Lower leg skin (tissue), 4 donors: ENCODE measurements at regions not wholly inside any gene's neighbourhood (a gene's known extent, or its start where the extent isn't known, plus 50 kb on each side); places are given as distances from the start of the nearest gene placed in this dataset.

Source experiments
- DNase-seq, 2 donors: peaks; one replicate each; pipeline ENCODE4 v3.0.0-alpha.2; 2019; ENCODE audit warnings: low spot score in 2 of 2
- H3K4me3 ChIP-seq: fragments of 200-600 bp; sonication (generic); 2 replicates; pipeline ENCODE4 v1.5.1; 2017; ENCODE audit warnings: mild to moderate bottlenecking, low read depth; ENCODE audit not compliant: poor library complexity, severe bottlenecking
- POLR2A ChIP-seq, 2 donors: fragments of 450-650 bp; IDR thresholded peaks; one replicate each; pipeline ENCODE4 v1.6.1; 2016 to 2017; ENCODE audit warnings: antibody characterized with exemption in 2 of 2, mild to moderate bottlenecking in 1 of 2, moderate library complexity in 1 of 2
- WGBS, 2 donors: methylation state at CpG; one replicate each; pipeline ENCODE4 v1.1.5; 2018; 5-methylcytosine and 5-hydroxymethylcytosine counted together
- intact Hi-C: fragments of 100-400 bp; cut with DNase I; formaldehyde crosslinking; loops from one replicate; pipeline ENCODE4 v1.15.0; 2023; ENCODE audit warnings: low total_unique reads
- TF ChIP-seq, protein P1 (sequence below), 3 donors: fragments of 450-650 bp; IDR thresholded peaks; one replicate each; pipeline ENCODE4 v1.5.1; 2016; ENCODE audit warnings: antibody characterized with exemption in 3 of 3, mild to moderate bottlenecking in 3 of 3, moderate library complexity in 2 of 3

DNA sequence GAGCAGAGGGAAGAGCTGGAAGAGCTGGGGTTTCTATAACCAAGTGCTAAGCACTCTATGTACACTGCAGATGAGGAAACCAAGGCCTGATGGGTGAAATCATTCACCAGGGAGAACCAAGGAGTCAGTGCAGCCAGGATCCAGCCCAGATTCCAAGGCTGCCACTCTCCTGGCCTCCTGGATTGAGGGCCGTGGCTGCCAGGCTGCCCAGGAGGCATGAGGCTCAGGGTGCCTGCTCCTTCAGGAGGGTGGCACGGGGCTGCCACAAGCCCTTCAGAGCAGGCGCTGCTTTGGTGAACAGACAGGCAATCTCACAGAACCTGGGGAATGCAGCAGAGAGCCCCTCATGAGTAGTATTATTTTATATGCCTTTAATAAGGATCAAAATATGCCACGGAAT, 293.7 kb upstream of the HDAC4 start:
- DNase-seq: peak in 1 of 2 donors; percentile 54
- no peak overlapping the region for H3K4me3 ChIP-seq
- TF ChIP-seq, protein P1, sequence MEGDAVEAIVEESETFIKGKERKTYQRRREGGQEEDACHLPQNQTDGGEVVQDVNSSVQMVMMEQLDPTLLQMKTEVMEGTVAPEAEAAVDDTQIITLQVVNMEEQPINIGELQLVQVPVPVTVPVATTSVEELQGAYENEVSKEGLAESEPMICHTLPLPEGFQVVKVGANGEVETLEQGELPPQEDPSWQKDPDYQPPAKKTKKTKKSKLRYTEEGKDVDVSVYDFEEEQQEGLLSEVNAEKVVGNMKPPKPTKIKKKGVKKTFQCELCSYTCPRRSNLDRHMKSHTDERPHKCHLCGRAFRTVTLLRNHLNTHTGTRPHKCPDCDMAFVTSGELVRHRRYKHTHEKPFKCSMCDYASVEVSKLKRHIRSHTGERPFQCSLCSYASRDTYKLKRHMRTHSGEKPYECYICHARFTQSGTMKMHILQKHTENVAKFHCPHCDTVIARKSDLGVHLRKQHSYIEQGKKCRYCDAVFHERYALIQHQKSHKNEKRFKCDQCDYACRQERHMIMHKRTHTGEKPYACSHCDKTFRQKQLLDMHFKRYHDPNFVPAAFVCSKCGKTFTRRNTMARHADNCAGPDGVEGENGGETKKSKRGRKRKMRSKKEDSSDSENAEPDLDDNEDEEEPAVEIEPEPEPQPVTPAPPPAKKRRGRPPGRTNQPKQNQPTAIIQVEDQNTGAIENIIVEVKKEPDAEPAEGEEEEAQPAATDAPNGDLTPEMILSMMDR (IDR thresholded peaks at IDR 0.05): no peak
- no peak for TF ChIP-seq POLR2A (IDR thresholded peaks at IDR 0.05)
- WGBS, 2 donors: 56 to 72% methylated on average over 4 of the region's 4 CpGs
- intact Hi-C loops: no loop called here

DNA sequence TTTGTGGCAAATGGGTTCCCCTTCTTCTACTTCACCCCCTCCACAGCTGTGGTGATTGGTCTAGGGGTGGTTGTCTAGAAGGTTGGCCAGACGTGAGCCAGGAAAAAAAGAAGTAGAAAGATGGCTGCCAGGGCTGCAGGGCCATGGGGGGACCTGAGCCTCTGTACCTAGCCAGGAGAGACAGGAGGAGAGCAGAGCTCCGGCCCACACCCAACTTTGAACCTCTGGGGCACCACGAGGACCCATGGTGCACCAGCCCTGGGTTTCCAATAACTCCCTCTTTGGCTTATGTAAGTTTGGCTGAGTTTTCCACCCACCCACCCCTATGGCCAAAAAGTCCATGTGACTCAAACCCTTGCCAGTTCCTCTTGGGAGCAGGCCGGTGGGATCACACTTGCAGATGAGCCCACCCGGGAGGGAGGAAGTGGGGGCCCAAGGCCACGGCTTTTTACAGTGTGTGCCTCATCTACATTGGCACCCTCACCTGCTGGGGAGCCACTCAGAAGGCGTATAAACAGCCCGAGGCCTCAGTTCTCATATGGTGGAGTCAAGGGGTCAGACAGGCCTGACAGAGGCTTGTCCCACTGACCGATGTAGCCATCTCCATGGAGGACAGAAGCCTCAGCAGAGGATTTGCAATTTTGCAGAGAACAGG, 293.1 kb upstream of the HDAC4 start:
- intact Hi-C loops: no loop called here
- TF ChIP-seq, protein P1 (IDR thresholded peaks at IDR 0.05): no peak
- no peak for TF ChIP-seq POLR2A (IDR thresholded peaks at IDR 0.05)
- no peak overlapping the region for H3K4me3 ChIP-seq
- 88 to 94% methylated on average over 8 to 9 of the region's 9 CpGs for WGBS, 2 donors
- no peak for DNase-seq

DNA sequence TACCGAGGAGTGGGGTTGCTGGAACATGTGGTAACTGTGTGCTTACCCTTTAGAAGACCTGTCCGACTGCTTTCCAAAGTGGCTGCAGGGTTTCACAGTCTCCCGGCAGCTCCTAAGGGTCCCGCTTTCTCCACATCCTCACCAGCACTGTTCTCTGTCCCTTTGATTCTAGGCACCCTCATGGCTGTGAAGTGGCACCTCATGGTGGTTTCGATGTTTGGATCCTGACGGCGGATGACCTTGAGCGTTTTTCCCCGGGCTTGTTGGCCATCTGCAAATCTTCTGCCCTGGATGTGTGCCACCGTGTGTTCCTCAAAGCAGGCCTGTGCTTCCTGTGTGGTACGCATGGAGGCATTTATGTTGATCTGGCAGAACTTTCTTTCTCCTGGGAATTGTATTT, 292.5 kb upstream of the HDAC4 start:
- no peak for DNase-seq

DNA sequence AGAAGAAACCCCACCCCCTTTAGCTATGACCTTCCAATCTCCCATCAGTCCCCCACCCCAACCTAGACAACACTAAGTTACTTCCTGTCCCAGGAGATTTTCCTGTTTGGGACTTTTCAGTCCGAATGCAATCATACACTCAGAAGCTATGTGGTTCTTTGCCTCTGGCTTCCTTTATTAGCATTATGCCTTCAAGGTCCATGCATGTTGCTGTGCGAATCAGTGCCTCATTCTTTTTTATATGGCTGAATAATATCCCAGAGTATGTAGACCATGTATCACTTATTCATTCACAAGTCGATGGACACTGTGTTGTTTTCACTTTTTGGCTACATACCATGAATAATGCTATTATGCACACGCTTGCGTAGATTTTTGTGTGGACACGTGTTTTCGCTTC, 292.1 kb upstream of the HDAC4 start:
- TF ChIP-seq, protein P1 (IDR thresholded peaks at IDR 0.05): no peak
- no peak for TF ChIP-seq POLR2A (IDR thresholded peaks at IDR 0.05)
- H3K4me3 ChIP-seq: no peak overlapping the region
- 86 to 88% methylated on average over 7 of the region's 7 CpGs for WGBS, 2 donors
- intact Hi-C loops: no loop called here
- no peak for DNase-seq

More for the DNA sequence above, 292.5 kb upstream of the HDAC4 start:
- intact Hi-C loops: no loop called here
- WGBS, 2 donors: 83 to 84% methylated on average over 11 of the region's 11 CpGs
- H3K4me3 ChIP-seq: no peak overlapping the region
- TF ChIP-seq POLR2A (IDR thresholded peaks at IDR 0.05): no peak
- TF ChIP-seq, protein P1 (IDR thresholded peaks at IDR 0.05): no peak

DNA sequence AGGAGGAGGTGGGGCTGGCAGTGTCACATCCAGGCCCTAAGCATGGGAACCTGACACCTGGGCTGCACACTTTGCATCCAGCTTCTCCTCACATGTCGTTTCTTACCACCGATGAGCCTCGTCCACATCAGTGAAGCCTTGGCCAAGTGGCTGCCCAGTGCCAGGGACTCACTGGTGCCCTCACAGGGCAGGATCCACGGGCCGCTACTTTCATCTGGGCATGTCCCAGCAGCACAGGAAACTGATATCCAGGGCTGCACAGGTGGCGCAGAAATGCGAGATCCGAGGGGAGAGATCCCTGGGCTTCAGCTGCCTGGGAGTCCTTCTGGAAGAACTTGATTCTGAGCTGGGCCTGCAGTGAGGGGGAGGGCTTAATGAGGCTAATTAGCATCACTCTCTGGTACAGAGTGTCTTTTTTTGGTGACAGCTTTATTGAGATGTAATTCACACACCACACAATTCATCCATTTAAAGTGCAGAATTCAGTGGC, 291.6 kb upstream of the HDAC4 start:
- intact Hi-C loops: no loop called here
- WGBS, 2 donors: 60 to 61% methylated on average over 7 to 8 of the region's 8 CpGs
- no peak for TF ChIP-seq POLR2A (IDR thresholded peaks at IDR 0.05)
- TF ChIP-seq, protein P1 (IDR thresholded peaks at IDR 0.05): no peak
- DNase-seq: peak in 1 of 2 donors; percentile 79
- H3K4me3 ChIP-seq: no peak overlapping the region

DNA sequence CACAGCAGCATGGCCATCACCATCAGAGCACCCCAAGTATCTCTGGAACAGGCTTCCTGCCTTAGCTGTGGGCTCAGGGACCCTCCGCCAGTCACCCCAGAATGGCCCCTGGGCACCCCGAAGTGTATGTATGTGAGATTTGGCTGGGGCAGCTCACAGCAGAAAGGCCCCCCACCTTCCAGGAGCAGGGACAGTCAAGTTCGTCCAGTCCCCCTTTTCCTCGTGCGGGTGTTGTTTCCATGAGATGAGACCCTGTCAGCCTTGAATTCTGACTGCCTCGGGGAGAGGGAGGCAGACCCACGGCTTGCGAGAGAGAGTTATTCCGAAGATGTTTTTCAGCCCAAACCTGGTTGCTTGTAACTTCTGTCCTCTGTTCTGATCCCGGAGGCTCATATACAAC, 290.9 kb upstream of the HDAC4 start:
- peak in 1 of 2 donors; percentile 75 for DNase-seq
- 91 to 93% methylated on average over 9 to 10 of the region's 10 CpGs for WGBS, 2 donors
- TF ChIP-seq, protein P1 (IDR thresholded peaks at IDR 0.05): no peak
- TF ChIP-seq POLR2A (IDR thresholded peaks at IDR 0.05): no peak
- intact Hi-C loops: no loop called here
- H3K4me3 ChIP-seq: no peak overlapping the region
